ENCODE measurements at regions not wholly inside any gene's neighbourhood (a gene's known extent, or its start where the extent isn't known, plus 50 kb on each side); places are given as distances from the start of the nearest gene placed in this dataset.

DNA sequence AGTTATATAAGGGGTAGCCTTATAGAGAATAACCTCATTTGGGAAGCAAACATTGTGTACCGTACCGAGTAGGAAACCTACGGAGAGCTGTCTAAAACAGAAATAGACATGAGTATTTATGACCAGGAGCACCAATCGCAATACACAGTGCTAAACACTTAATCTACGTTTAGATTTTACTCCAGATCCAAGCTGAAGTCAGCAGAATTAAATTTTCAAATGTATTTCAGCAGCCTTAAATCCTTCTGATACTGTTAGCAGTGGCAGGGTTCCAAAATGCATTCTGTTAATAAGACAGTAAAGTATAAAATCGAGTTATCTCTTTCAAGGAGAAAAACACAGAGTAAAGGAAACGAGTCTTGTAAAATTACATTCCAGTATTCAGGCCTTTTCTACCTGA lies 118.1 kb upstream of the ZNF521 start:
- no peak for FAIRE-seq

- FAIRE-seq, result no peak
Observed at GRCh38 chr18:25469489-25469888, 117.5 kb upstream of the ZNF521 start.

- no peak for FAIRE-seq
Observed at GRCh38 chr18:25467226-25467987, 115.4 kb upstream of the ZNF521 start.

- no peak for FAIRE-seq
Observed at GRCh38 chr18:25465152-25465732, 113.3 kb upstream of the ZNF521 start.

- no peak for FAIRE-seq
Observed at GRCh38 chr18:25464227-25464626, 112.3 kb upstream of the ZNF521 start.

GRCh38 chr18:25463726-25464125 lies 111.8 kb upstream of the ZNF521 start:
- no peak for FAIRE-seq

- FAIRE-seq, result no peak
Observed at GRCh38 chr18:25459814-25460213, 107.8 kb upstream of the ZNF521 start.

DNA sequence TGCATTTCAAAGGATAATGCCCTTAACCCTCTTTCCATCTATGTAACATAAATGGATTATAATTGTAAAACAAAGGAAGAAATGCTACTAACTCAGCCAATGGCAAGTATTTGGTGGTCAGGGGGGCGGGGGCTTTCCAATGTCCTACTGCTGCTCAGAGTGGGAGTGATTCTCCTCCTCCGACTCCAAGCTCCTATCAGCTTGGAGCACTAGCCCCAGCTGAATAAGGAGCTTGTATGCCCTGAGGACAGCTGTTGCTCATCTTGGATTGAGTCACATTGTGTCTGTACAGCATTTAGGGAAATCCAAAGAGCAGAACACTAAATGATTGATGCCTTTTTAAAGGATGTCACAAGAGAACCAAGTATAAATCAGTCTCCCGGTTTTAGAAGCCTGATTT lies 105.6 kb upstream of the ZNF521 start:
- FAIRE-seq, result no peak

DNA sequence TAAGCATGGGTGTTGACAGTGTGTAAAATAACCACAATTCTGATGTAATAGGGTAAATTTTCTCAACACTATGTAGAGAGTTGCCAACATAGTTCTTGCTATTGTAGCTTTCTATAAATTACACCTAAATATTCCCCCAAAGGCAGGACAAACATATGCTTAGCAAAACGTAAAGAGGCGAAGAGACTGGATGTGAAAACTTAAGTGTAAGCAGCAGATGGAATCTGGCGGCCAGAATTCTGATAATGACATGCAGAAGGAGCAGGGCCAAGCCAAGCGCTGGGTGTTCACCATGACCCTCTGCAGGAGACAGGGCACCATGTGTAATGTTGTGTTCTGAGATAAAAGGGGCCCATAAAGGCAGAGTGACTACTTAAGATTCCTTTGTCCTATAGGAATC lies 105.2 kb upstream of the ZNF521 start:
- FAIRE-seq, result no peak

GRCh38 chr18:25456334-25457010 lies 104.5 kb upstream of the ZNF521 start:
- FAIRE-seq, result no peak

DNA sequence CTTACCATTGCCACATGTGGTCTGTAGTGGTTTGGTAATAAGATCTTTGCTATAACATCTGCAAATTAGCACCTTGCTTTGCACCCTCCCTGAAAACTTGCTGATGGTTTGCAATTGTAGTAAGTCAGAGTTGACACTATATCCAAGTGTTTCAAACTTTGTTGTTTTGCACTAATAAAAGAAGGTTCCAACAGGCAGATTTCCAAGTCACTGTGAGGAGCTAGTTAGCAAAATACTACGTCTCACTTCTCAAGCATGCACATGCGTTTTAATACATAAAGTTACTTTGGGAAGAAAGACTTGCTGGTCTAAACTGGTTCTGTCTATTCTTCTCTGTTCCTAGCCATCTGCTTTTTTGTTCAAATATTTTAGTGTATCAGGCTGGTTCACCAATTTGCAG lies 103.7 kb upstream of the ZNF521 start:
- FAIRE-seq, result no peak

DNA sequence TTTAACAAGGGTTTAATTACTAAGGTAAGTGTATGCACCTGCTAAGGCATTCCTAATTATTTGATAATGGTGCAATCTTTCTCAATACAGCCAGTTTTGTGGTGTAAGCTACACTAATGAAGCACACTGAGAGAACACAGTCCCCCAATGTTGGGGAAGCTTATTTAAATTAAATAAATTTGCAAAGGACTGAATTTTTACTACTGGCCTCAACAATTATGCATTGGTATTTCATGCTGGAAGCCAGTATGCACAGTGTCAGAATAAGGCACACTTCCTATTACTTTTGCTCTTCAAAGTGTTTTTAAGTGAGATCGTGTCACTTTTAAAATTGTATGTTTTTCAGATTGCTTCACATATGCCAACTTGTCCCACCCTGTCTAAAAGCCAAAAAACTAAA lies 103.2 kb upstream of the ZNF521 start:
- no peak for FAIRE-seq

GRCh38 chr18:25454730-25455129 lies 102.8 kb upstream of the ZNF521 start:
- FAIRE-seq, result no peak

- FAIRE-seq, result no peak
Observed at GRCh38 chr18:25454270-25454659, 102.3 kb upstream of the ZNF521 start.

- FAIRE-seq, result no peak
Observed at GRCh38 chr18:25453556-25454269, 101.7 kb upstream of the ZNF521 start.

- FAIRE-seq, result no peak
Observed at GRCh38 chr18:25451077-25451658, 99.2 kb upstream of the ZNF521 start.

DNA sequence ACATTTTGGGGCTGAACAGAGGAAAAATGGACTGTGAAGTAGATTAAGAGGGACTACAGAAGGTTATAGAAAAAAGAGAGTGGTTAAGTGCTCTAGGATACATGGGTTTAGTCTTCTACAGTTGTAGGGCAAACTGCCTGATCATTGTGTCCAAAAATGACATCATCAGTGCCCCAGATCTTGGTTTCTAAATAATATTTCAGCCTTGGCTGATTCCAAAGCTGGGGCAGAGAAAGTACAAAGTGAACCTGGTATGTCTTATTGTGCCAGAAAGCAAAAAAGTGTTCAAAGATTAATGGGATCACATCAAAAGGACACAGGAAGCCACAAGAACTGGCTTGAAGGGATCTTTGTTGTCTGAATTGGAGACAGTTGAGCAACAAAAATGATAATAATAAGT lies 97.1 kb upstream of the ZNF521 start:
- no peak for FAIRE-seq

DNA sequence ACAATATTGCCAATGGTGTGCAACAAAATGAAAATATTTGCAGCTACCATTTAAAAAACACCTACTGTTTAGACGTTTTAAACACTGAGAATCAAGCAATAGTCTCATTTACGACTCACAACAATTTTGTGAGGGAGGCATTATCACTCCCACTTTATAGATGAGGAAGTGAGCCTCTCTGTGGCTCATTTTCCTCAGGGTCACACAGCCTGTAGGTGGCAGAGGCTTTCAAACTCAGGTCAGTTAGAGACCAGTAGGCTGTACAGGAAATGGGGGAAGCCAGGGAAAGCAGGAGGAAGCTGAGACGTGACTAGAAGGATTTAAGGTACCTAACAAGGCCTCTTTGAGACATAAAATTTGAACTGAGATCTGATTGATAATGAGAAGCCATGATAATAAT lies 95.0 kb upstream of the ZNF521 start:
- FAIRE-seq, result no peak

GRCh38 chr18:25445430-25445829 lies 93.5 kb upstream of the ZNF521 start:
- FAIRE-seq, result no peak

DNA sequence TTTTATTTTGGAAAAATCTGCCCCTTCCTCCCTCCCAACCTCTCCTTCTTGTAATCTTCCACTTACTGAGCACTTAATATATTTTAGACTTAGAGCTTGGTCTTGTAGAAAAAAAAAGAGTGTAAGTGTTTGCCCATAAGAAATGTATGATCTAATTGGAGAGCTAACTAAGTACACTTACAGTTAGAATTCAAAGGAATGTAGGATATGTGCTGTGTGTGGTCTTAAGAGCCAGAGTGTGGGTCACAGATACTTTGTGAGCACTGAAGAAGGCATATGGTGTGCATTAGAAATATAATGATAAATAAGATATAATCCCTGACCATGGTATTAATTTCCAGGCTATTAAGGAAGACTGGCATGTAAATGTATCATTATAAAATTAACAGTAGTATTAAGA lies 91.8 kb upstream of the ZNF521 start:
- FAIRE-seq, result no peak

DNA sequence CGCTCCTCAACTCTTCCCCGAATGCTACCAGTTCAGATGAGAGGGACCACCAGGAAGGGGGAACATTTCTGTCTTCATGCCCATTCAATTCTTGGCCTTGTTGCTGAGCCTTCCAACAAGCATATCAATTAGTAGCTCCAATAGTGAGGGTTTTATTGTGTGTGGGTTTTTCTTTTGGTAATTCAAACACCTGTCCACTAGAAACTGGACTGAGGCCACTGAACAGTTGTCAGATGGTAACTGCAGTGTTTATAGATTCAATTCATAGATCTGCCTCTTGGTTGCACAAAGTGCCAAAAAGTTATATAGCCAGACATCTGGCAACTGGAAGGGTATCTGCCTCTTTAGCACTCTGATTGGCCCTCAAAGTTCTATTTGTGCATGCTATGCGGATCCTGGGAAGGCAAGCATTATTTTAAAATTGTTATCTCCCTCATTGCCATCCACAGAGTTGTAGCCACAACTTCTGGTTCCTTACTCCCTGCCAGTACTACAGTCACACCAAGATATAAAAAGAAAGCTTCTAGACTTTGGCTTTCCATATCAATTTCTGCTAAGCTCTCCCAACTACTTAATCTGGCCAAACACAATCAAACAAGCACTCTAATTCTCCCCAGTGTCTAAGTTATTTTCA lies 83.3 kb upstream of the ZNF521 start:
- FAIRE-seq, result no peak

GRCh38 chr18:25434745-25435144 lies 82.8 kb upstream of the ZNF521 start:
- no peak for FAIRE-seq

DNA sequence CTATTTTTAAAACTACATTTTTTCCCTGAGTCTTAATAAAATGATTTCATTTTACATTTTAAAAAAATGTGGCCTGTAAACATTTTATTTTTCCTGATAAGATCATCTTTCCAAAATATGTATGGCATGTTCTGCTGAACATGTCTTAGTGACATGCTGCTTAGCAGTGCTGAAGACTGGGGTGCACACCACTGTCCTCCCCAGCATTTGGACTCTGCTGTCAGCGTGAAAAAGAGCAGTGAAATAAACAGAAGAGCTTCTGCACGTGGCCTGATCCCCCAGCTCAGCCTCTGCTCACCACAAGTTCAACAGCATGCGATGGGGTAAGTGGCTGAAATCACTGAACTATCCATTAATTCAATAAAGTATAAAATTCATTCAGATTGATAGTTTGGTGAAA lies 81.6 kb upstream of the ZNF521 start:
- FAIRE-seq, result no peak
